Heart left ventricle (tissue), 13 donors: ENCODE measurements at regions not wholly inside any gene's neighbourhood (a gene's known extent, or its start where the extent isn't known, plus 50 kb on each side); places are given as distances from the start of the nearest gene placed in this dataset.

Experiments used
- POLR2A ChIP-seq, 2 donors: fragments of 450-650 bp; IDR thresholded peaks; one replicate each; pipeline ENCODE4 v1.6.1; 2017; ENCODE audit warnings: antibody characterized with exemption in 2 of 2, mild to moderate bottlenecking in 2 of 2, moderate library complexity in 2 of 2
- TF ChIP-seq, protein P1 (sequence below), 12 donors: fragments of 200-600 bp; sonication (generic) in 4 of 12; IDR thresholded peaks; one replicate each; pipeline versions ENCODE4 v1.5.0 to v1.8.0; 2018 to 2022; ENCODE audit warnings: antibody characterized with exemption in 12 of 12, mild to moderate bottlenecking in 5 of 12
- donor health status: ischemic (EF 13 %, LVEDD 7.1; RV severe dilation, severe dysfunction).
- donor health status: DM: no; HTN: yes; CAD: no.
- donor health status: DM: no; HTN: no; CAD: no.
- donor health status: ischemic (EF 25% LVEDD 6.9; RV normal size, moderate dysfunction).
- donor health status: ischemic (EF 25% LVEDD 5.7; RV mildly dilated, moderate dysfunction).
- donor health status: ischemic (EF 35%, LVEDD 5.7; RV mildly dilated, moderate dysfunction).
- donor health status: nonischemic (EF 11% LVEDD 7.7; RV severe dilation, severe dysfunction).
- donor health status: DM: yes; HTN: yes; CAD: no.
- donor health status: PGD.
- donor health status: ischemic (EF 29% LVEDD 5.4; RV normal size, mild dysfunction).
- donor health status: nonischemic (EF 23%, LVEDD 6.1; RV moderate dilation, normal function).

- TF ChIP-seq POLR2A (IDR thresholded peaks at IDR 0.05): no peak
- TF ChIP-seq, protein P1, sequence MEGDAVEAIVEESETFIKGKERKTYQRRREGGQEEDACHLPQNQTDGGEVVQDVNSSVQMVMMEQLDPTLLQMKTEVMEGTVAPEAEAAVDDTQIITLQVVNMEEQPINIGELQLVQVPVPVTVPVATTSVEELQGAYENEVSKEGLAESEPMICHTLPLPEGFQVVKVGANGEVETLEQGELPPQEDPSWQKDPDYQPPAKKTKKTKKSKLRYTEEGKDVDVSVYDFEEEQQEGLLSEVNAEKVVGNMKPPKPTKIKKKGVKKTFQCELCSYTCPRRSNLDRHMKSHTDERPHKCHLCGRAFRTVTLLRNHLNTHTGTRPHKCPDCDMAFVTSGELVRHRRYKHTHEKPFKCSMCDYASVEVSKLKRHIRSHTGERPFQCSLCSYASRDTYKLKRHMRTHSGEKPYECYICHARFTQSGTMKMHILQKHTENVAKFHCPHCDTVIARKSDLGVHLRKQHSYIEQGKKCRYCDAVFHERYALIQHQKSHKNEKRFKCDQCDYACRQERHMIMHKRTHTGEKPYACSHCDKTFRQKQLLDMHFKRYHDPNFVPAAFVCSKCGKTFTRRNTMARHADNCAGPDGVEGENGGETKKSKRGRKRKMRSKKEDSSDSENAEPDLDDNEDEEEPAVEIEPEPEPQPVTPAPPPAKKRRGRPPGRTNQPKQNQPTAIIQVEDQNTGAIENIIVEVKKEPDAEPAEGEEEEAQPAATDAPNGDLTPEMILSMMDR (IDR thresholded peaks at IDR 0.05): no peak
These were observed 127.6 kb upstream of the RET start for GRCh38 chr10:42949287-42949686.
